PC-9 (cell line): ENCODE measurements at regions not wholly inside any gene's neighbourhood (a gene's known extent, or its start where the extent isn't known, plus 50 kb on each side); places are given as distances from the start of the nearest gene placed in this dataset.

Experiments
- CTCF ChIP-seq: fragments of 200-600 bp; sonication (generic); conservative IDR thresholded peaks from 2 replicates; pipeline ENCODE4 v1.6.1; 2017; ENCODE audit warnings: mixed run types, antibody characterized with exemption, mild to moderate bottlenecking, moderate library complexity
- EZH2 ChIP-seq: fragments of 200-600 bp; sonication (generic); IDR thresholded peaks from 2 replicates; pipeline ENCODE4 v1.8.0; 2017; ENCODE audit warnings: antibody characterized with exemption, low read depth

DNA sequence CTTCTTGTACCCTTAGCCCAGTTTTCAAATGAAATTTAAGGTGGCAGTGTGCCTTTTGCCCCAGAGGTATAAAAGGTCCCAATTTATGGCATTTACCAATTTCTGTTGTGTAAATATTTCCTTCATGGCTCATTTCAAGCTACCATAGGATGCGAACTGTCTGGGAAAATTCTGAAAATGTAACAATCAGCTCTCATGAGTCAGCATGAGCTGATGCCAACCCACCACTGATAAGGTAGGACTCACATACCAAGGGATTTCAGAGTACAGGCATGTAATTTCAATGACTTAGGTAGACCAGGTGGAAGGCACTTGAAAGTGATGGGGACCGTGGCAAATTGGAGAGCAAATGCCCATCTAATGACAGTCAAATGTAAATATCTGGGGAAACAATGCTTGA is 169.5 kb downstream of the TTC8 start:
- TF ChIP-seq CTCF, result no peak
- TF ChIP-seq EZH2, result no peak
